ENCODE measurements at regions not wholly inside any gene's neighbourhood (a gene's known extent, or its start where the extent isn't known, plus 50 kb on each side); places are given as distances from the start of the nearest gene placed in this dataset.

- no peak for TF ChIP-seq CTCF (conservative IDR thresholded peaks at IDR 0.05; ENCODE audit: low read depth, low read length)
- no peak for TF ChIP-seq EZH2 (IDR thresholded peaks at IDR 0.05; ENCODE audit: low read length, unreplicated experiment)
These were observed 113.7 kb upstream of the HAPLN1 start for GRCh38 chr5:83834306-83834705.
